Chondrocyte (in vitro differentiated cells): ENCODE measurements at regions not wholly inside any gene's neighbourhood (a gene's known extent, or its start where the extent isn't known, plus 50 kb on each side); places are given as distances from the start of the nearest gene placed in this dataset.
"Not testable (repeated sequence)": the region's sequence is repeated elsewhere in the genome, so short reads cannot be mapped to it uniquely, and the experiment has no call there.

Source experiments
- DNase-seq: peaks from one replicate; pipeline ENCODE4 v3.0.0; 2021; ENCODE audit warnings: mixed read lengths, low spot score
- H3K27ac Mint-ChIP-seq: one replicate; pipeline ENCODE4 v1.8.0; 2021; ENCODE audit warnings: mild to moderate bottlenecking, moderate library complexity, mixed read lengths; ENCODE audit not compliant: unreplicated experiment
- H3K27me3 Mint-ChIP-seq: 2 replicates; pipeline ENCODE4 v1.8.0; 2021; ENCODE audit warnings: low read depth, mixed read lengths
- H3K36me3 Mint-ChIP-seq: 2 replicates; pipeline ENCODE4 v1.8.0; 2021; ENCODE audit warnings: low read depth, mixed read lengths
- H3K4me1 Mint-ChIP-seq: 2 replicates; pipeline ENCODE4 v1.8.0; 2021; ENCODE audit warnings: low read depth, mild to moderate bottlenecking, mixed read lengths
- H3K4me3 Mint-ChIP-seq: one replicate; pipeline ENCODE4 v1.8.0; 2021; ENCODE audit warnings: mild to moderate bottlenecking, moderate library complexity, mixed read lengths; ENCODE audit not compliant: unreplicated experiment
- H3K9me3 Mint-ChIP-seq: 2 replicates; pipeline ENCODE4 v1.8.0; 2021; ENCODE audit warnings: low read depth, mixed read lengths
- CTCF ChIP-seq: fragments of 200-600 bp; sonication (generic); IDR thresholded peaks from 2 replicates; pipeline ENCODE4 v1.5.0; 2021; ENCODE audit warnings: antibody characterized with exemption, mild to moderate bottlenecking, moderate library complexity

- TF ChIP-seq CTCF, result no peak
- no peak for DNase-seq
- H3K4me1 Mint-ChIP-seq, result peaks cover 3% of the 10 kb centered on the region
- H3K36me3 Mint-ChIP-seq, result no peaks in the 10 kb centered on the region
- no peak overlapping the region for H3K27ac Mint-ChIP-seq
- H3K4me3 Mint-ChIP-seq, result no peak overlapping the region
- no peaks in the 10 kb centered on the region for H3K9me3 Mint-ChIP-seq
- no peaks in the 10 kb centered on the region for H3K27me3 Mint-ChIP-seq
Measured at GRCh38 chr1:8228253-8228652, 89.7 kb upstream of the SLC45A1 start.

GRCh38 chr1:8227674-8228073, 90.2 kb upstream of the SLC45A1 start:
- not testable (repeated sequence) for H3K36me3 Mint-ChIP-seq, H3K4me1 Mint-ChIP-seq, H3K27ac Mint-ChIP-seq, H3K4me3 Mint-ChIP-seq, DNase-seq, H3K9me3 Mint-ChIP-seq, H3K27me3 Mint-ChIP-seq

- Mint-ChIP-seq H3K36me3 (no peaks in the 10 kb centered on the region), H3K4me3 (no peak overlapping the region), H3K4me1 (peaks cover 3% of the 10 kb centered on the region), H3K27ac (no peak overlapping the region), H3K9me3 (no peaks in the 10 kb centered on the region), H3K27me3 (no peaks in the 10 kb centered on the region)
- DNase-seq, result no peak
- TF ChIP-seq CTCF, result no peak
Measured at GRCh38 chr1:8226747-8227146, 91.2 kb upstream of the SLC45A1 start.

GRCh38 chr1:8226024-8226423, 91.9 kb upstream of the SLC45A1 start:
- not testable (repeated sequence) for DNase-seq, H3K4me1 Mint-ChIP-seq, H3K27ac Mint-ChIP-seq, H3K27me3 Mint-ChIP-seq, H3K4me3 Mint-ChIP-seq, H3K9me3 Mint-ChIP-seq, H3K36me3 Mint-ChIP-seq

GRCh38 chr1:8223526-8223925, 94.4 kb upstream of the SLC45A1 start:
- no peaks in the 10 kb centered on the region for H3K27me3 Mint-ChIP-seq
- no peaks in the 10 kb centered on the region for H3K36me3 Mint-ChIP-seq
- peaks cover 3% of the 10 kb centered on the region for H3K4me1 Mint-ChIP-seq
- no peak overlapping the region for H3K27ac Mint-ChIP-seq
- TF ChIP-seq CTCF, result no peak
- H3K4me3 Mint-ChIP-seq, result no peak overlapping the region
- DNase-seq, result no peak
- no peaks in the 10 kb centered on the region for H3K9me3 Mint-ChIP-seq

- no peak for TF ChIP-seq CTCF
- H3K27ac Mint-ChIP-seq, result no peak overlapping the region
- no peaks in the 10 kb centered on the region for H3K36me3 Mint-ChIP-seq
- no peaks in the 10 kb centered on the region for H3K9me3 Mint-ChIP-seq
- no peaks in the 10 kb centered on the region for H3K27me3 Mint-ChIP-seq
- H3K4me3 Mint-ChIP-seq, result no peak overlapping the region
- H3K4me1 Mint-ChIP-seq, result peaks cover 4% of the 10 kb centered on the region
- DNase-seq, result no peak
Measured at GRCh38 chr1:8222789-8223188, 95.1 kb upstream of the SLC45A1 start.
